Tibial artery (tissue), 4 donors: ENCODE measurements at regions not wholly inside any gene's neighbourhood (a gene's known extent, or its start where the extent isn't known, plus 50 kb on each side); places are given as distances from the start of the nearest gene placed in this dataset.

ENCODE experiments used
- DNase-seq, 2 donors: peaks; one replicate each; pipeline ENCODE4 v3.0.0-alpha.2; 2019
- H3K27ac ChIP-seq, 2 donors: fragments of 200-600 bp; sonication (generic) in 1 of 2; 1 replicate in 1 of 2; 2 replicates in 1 of 2; pipeline ENCODE4 v1.5.1; 2018 to 2019; ENCODE audit warnings: mild to moderate bottlenecking in 1 of 2
- H3K27me3 ChIP-seq, 2 donors: fragments of 200-600 bp; sonication (generic) in 1 of 2; one replicate each; pipeline versions ENCODE4 v1.5.1 to v1.6.0; 2016 to 2019
- H3K36me3 ChIP-seq, 3 donors: fragments of 200-600 bp; sonication (generic) in 2 of 3; one replicate each; pipeline ENCODE4 v1.5.1; 2016 to 2019; ENCODE audit warnings: mild to moderate bottlenecking in 2 of 3
- H3K4me1 ChIP-seq, 4 donors: fragments of 200-600 bp; sonication (generic) in 2 of 4; 1 replicate in 3 of 4; 2 replicates in 1 of 4; pipeline ENCODE4 v1.5.1; 2016 to 2019
- H3K4me3 ChIP-seq, 2 donors: fragments of 200-600 bp; sonication (generic) in 1 of 2; 1 replicate in 1 of 2; 2 replicates in 1 of 2; pipeline ENCODE4 v1.5.1; 2018 to 2019; ENCODE audit warnings: mild to moderate bottlenecking in 2 of 2
- H3K9me3 ChIP-seq, 3 donors: fragments of 200-600 bp; sonication (generic) in 1 of 3; one replicate each; pipeline ENCODE4 v1.5.1; 2016 to 2019
- CTCF ChIP-seq, 2 experiments: fragments of 200-600 bp in 1 of 2; fragments of 450-650 bp in 1 of 2; IDR thresholded peaks; one replicate each; pipeline ENCODE4 v1.5.1; 2017 to 2019; ENCODE audit warnings: antibody characterized with exemption in 2 of 2, mild to moderate bottlenecking in 1 of 2, moderate library complexity in 1 of 2
- intact Hi-C: fragments of 100-400 bp; cut with DNase I; formaldehyde crosslinking; loops from one replicate; pipeline ENCODE4 v1.15.0; 2023; ENCODE audit warnings: low total_unique reads

GRCh38 chr2:235211056-235211455 lies 259.2 kb downstream of the SH3BP4 start:
- Histone ChIP-seq H3K36me3 (no peaks in the 10 kb centered on the region), H3K27me3 (peaks cover 0 to 12% of the 10 kb centered on the region in 2 donors), H3K4me1 (no peaks in the 10 kb centered on the region), H3K27ac (no peak overlapping the region), H3K4me3 (no peak overlapping the region), H3K9me3 (no peaks in the 10 kb centered on the region)
- intact Hi-C loops: no loop called here
- TF ChIP-seq CTCF (IDR thresholded peaks at IDR 0.05): no peak
- DNase-seq: no peak

GRCh38 chr2:235212501-235213158 lies 260.8 kb downstream of the SH3BP4 start:
- intact Hi-C loops: no loop called here
- Histone ChIP-seq H3K4me1 (no peaks in the 10 kb centered on the region), H3K9me3 (no peaks in the 10 kb centered on the region), H3K4me3 (no peak overlapping the region), H3K27me3 (peaks cover 0 to 7% of the 10 kb centered on the region in 2 donors), H3K36me3 (no peaks in the 10 kb centered on the region), H3K27ac (no peak overlapping the region)
- no peak for TF ChIP-seq CTCF (IDR thresholded peaks at IDR 0.05)
- no peak for DNase-seq

DNA sequence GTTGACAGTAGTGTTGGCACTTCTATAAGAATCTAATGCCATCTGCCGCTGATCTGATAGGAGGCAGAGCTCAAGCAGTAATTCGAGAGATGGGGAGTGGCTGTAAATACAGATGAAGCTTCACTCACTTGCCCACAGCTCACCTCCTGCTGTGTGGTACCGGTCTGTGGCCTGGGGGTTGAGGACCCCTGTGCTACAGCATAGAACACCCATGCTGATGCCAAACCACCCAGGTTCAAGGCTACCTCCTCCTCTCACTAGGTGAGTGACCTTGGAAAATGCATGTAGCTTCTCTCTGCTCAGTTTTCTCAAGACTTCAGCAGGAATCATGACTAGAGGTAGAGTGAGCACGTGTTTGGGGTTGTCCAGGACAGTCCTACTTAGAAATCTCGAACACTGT lies 263.4 kb downstream of the SH3BP4 start:
- no peak overlapping the region for H3K4me3 ChIP-seq
- H3K27me3 ChIP-seq: peaks cover 0 to 3% of the 10 kb centered on the region in 2 donors
- intact Hi-C loops: no loop called here
- no peak for DNase-seq
- TF ChIP-seq CTCF (IDR thresholded peaks at IDR 0.05): no peak
- no peak overlapping the region for H3K27ac ChIP-seq
- no peaks in the 10 kb centered on the region for H3K36me3 ChIP-seq
- no peaks in the 10 kb centered on the region for H3K4me1 ChIP-seq
- no peaks in the 10 kb centered on the region for H3K9me3 ChIP-seq

DNA sequence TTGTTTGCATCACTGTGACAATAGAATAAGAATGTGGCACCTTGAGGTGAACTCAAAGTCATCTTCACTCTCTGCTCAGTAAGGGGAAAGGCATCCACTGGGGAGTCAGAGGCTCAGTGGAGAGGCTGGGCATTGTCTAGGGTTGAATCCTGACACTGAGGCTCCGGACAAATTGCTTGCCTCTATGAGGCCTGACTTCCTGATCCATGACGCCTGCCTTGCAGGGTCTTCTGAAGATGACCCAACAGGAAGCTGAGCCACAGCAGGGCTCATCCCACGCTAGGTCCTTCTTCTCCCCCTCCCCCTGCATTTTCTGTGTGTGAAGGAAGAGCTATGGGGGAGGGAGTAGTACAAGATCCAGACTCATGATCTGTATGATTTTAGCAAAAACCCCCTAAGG lies 265.1 kb downstream of the SH3BP4 start:
- no peak for TF ChIP-seq CTCF (IDR thresholded peaks at IDR 0.05)
- Histone ChIP-seq H3K36me3 (no peaks in the 10 kb centered on the region), H3K27me3 (peaks cover 0 to 3% of the 10 kb centered on the region in 2 donors), H3K4me1 (no peaks in the 10 kb centered on the region), H3K4me3 (no peak overlapping the region), H3K27ac (no peak overlapping the region), H3K9me3 (no peaks in the 10 kb centered on the region)
- no peak for DNase-seq
- intact Hi-C loops: no loop called here

DNA sequence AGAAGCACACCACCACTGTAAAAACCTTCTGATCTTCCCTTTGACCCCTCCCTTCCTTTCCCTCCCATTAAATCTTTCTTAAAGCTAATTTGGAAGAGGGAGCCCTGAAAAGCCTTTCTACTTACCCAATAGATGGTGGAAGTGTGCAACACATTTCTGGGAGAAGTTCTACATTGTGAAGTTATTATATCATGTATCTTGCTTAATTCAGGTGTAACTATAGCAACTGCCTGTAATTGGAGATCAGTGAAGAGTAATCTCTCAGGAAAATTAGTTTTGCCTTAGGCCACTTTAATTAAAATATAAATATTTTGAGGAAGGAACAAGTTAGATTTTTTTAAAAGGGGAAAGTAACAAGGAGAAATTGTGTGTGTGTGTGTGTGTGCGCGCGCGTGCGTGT lies 266.0 kb downstream of the SH3BP4 start:
- no peaks in the 10 kb centered on the region for H3K36me3 ChIP-seq
- no peak overlapping the region for H3K4me3 ChIP-seq
- H3K27ac ChIP-seq: no peak overlapping the region
- no peak for DNase-seq
- intact Hi-C loops: no loop called here
- H3K4me1 ChIP-seq: no peaks in the 10 kb centered on the region
- no peak for TF ChIP-seq CTCF (IDR thresholded peaks at IDR 0.05)
- H3K9me3 ChIP-seq: no peaks in the 10 kb centered on the region
- H3K27me3 ChIP-seq: peaks cover 0 to 3% of the 10 kb centered on the region in 2 donors

- Histone ChIP-seq H3K4me3 (no peak overlapping the region), H3K9me3 (no peaks in the 10 kb centered on the region), H3K27ac (no peak overlapping the region), H3K27me3 (peaks cover 0 to 3% of the 10 kb centered on the region in 2 donors), H3K4me1 (no peaks in the 10 kb centered on the region), H3K36me3 (no peaks in the 10 kb centered on the region)
- intact Hi-C loops: no loop called here
- no peak for DNase-seq
- no peak for TF ChIP-seq CTCF (IDR thresholded peaks at IDR 0.05)
Measured at GRCh38 chr2:235218486-235218907, 266.7 kb downstream of the SH3BP4 start.
